Suprapubic skin (tissue), 4 donors: ENCODE measurements at regions not wholly inside any gene's neighbourhood (a gene's known extent, or its start where the extent isn't known, plus 50 kb on each side); places are given as distances from the start of the nearest gene placed in this dataset.

ENCODE experiments used
- CTCF ChIP-seq, 2 donors: fragments of 200-600 bp in 1 of 2; fragments of 450-650 bp in 1 of 2; sonication (generic) in 1 of 2; IDR thresholded peaks; one replicate each; pipeline ENCODE4 v1.5.1; 2016 to 2019; ENCODE audit warnings: antibody characterized with exemption in 2 of 2, mild to moderate bottlenecking in 1 of 2, moderate library complexity in 1 of 2
- POLR2A ChIP-seq, 2 donors: fragments of 450-650 bp; IDR thresholded peaks; one replicate each; pipeline ENCODE4 v1.6.1; 2017; ENCODE audit warnings: antibody characterized with exemption in 2 of 2, mild to moderate bottlenecking in 2 of 2, moderate library complexity in 2 of 2
- POLR2AphosphoS5 ChIP-seq, 3 donors: sonication (generic); formaldehyde crosslinking; IDR thresholded peaks; one replicate each; pipeline ENCODE4 v1.6.1; 2017; ENCODE audit warnings: antibody characterized with exemption in 3 of 3

- TF ChIP-seq CTCF (IDR thresholded peaks at IDR 0.05) (no peak), POLR2AphosphoS5 (IDR thresholded peaks at IDR 0.05) (no peak), POLR2A (IDR thresholded peaks at IDR 0.05) (no peak)
These were observed 247.6 kb downstream of the TMX3 start for GRCh38 chr18:68467329-68467728.
